ENCODE measurements at regions not wholly inside any gene's neighbourhood (a gene's known extent, or its start where the extent isn't known, plus 50 kb on each side); places are given as distances from the start of the nearest gene placed in this dataset.

- intact Hi-C loops (cut with micrococcal nuclease) = no loop called here
- Histone ChIP-seq H2AK5ac (ENCODE audit: low read depth, low read length) (no peak overlapping the region), H3K79me1 (ENCODE audit: low read depth in 1 of 2, low read length in 2 of 2) (no peaks in the 10 kb centered on the region), H3K9ac (ENCODE audit: low read depth, low read length) (no peak overlapping the region), H3K9me1 (ENCODE audit: insufficient read depth, low read length) (no peaks in the 10 kb centered on the region), H3K27me3 (ENCODE audit: control insufficient read depth, insufficient read depth, low read length) (no peaks in the 10 kb centered on the region), H3K4me2 (ENCODE audit: low read depth, low read length) (no peak overlapping the region), H3K23ac (ENCODE audit: low read depth, low read length) (no peak overlapping the region), H3K56ac (ENCODE audit: extremely low read depth, insufficient read depth, low read length) (no peak overlapping the region), H3K14ac (replicated peaks; ENCODE audit: low read depth, low read length) (no peak overlapping the region), H3K4ac (ENCODE audit: low read depth, low read length) (no peak overlapping the region), H2BK20ac (ENCODE audit: low read depth, low read length) (no peak overlapping the region), H2AK9ac (replicated peaks; ENCODE audit: low read depth, low read length, poor library complexity) (no peak overlapping the region), H3K4me1 (ENCODE audit: control insufficient read depth, insufficient read depth, low read length) (no peaks in the 10 kb centered on the region), H3K9me3 (ENCODE audit: control insufficient read depth, insufficient read depth, low read length) (peaks cover 1% of the 10 kb centered on the region), H2BK15ac (ENCODE audit: low read depth, low read length) (no peak overlapping the region), H2AFZ (replicated peaks; ENCODE audit: low read length, poor library complexity) (no peak overlapping the region), H4K91ac (ENCODE audit: insufficient read depth, low read depth, low read length) (no peak overlapping the region), H3K36me3 (ENCODE audit: control insufficient read depth, insufficient read depth, low read length) (no peaks in the 10 kb centered on the region), H4K8ac (ENCODE audit: low read depth in 2 of 2, low read length in 2 of 2) (no peak overlapping the region), H3K4me3 (ENCODE audit: insufficient read depth, low read depth, low read length) (no peak overlapping the region), H2BK5ac (ENCODE audit: low read depth, low read length, poor library complexity, severe bottlenecking) (no peak overlapping the region), H4K20me1 (ENCODE audit: insufficient read depth, low read length) (no peaks in the 10 kb centered on the region), H2BK120ac (ENCODE audit: low read depth, low read length) (no peak overlapping the region), H3K27ac (ENCODE audit: insufficient read depth, low read length) (no peak overlapping the region), H3K18ac (ENCODE audit: low read depth, low read length) (no peak overlapping the region), H4K5ac (ENCODE audit: low read depth, low read length) (no peak overlapping the region)
- ChIA-PET POLR2A (ENCODE audit: unreplicated experiment) (no interaction called here), CTCF (interaction anchor here (0.6 kb wide), 1 partner anchor 115 kb away, joined by 6 read pairs; no protein-coding TSS in a partner anchor)
- ATAC-seq (ENCODE audit: low read depth) (no peak), DNase-seq (no peak)
- dilution Hi-C loops (cut with HindIII; ENCODE audit: low sequenced_read_pairs, unreplicated experiment) = no loop called here
- no TSS peak for BruUV-seq (replicated peaks)
- no peak for TF ChIP-seq CHD1 (IDR thresholded peaks at IDR 0.05; ENCODE audit: low read depth, low read length)
- in situ Hi-C loops (cut with MboI; ENCODE audit: low sequenced_read_pairs) = no loop called here
- 20% methylated on average over 2 of the region's 5 CpGs; no CpG with 5 or more reads in 1 of the 2 experiments for WGBS, 2 experiments (ENCODE audit: extremely low coverage in 2 of 2, insufficient read length in 1 of 2)
Measured at GRCh38 chr10:81009296-81009695, 471.6 kb downstream of the SH2D4B start.

All from IMR-90 (cell line).